ENCODE measurements at regions not wholly inside any gene's neighbourhood (a gene's known extent, or its start where the extent isn't known, plus 50 kb on each side); places are given as distances from the start of the nearest gene placed in this dataset.

- no peak for DNase-seq (ENCODE audit: low read depth)
These were observed 548.3 kb downstream of the MIAT start for GRCh38 chr22:27205492-27206373.

DNA sequence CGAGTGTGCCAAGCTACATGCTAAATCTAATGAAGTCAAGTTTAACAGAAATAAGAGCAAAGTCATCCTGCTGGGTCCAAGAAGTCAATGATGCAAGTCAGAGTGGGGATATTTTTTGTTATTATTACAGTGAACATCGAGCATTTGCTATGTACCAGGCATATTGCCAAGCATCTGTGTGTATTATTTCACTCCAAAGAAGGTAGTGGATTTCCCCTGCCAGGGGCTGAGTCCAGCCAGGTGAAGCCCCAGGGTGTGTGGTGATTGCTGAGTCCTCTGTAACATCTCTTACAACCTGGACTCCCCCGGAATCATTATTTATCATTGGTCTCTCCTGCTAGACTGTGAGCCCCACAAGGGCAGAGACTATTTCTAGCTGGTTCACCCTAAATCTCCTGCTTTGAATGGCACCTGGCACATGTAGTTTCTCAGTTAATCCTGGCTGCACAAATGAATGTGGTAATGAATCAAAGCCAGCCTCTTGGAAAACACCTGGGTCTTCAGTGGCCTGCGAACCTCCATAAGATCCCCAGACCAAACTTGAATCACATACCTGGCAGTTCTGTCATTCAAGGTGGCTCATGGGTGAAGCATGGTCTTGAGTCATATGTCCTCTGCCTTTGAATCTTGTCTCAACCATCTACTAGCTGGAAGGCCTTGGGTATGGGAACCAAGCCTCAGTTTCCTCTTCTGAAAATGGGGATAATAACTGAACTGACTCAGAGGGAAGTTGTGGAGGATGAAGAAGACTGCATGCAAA, 549.2 kb downstream of the MIAT start:
- no peak for DNase-seq (ENCODE audit: low read depth)

DNA sequence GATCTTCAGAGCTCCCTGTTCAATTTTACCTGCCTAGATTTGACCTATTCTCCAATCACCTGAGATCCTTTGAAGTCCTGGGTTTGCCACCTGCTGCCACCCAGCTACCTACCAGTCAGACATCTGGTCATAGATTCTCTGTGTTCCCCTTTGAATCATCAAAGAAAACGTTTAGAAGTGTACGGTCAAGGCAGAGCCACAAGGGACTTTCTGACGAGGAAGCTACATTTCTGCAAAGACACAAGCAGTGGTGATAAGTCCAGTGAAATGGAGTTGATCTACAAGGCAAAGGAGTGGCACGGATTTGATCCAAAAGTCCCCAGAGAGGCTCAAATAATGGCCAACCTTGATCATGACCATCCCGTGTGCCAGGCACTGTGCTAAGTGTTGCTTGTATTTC, 549.9 kb downstream of the MIAT start:
- DNase-seq (ENCODE audit: low read depth) = no peak

DNA sequence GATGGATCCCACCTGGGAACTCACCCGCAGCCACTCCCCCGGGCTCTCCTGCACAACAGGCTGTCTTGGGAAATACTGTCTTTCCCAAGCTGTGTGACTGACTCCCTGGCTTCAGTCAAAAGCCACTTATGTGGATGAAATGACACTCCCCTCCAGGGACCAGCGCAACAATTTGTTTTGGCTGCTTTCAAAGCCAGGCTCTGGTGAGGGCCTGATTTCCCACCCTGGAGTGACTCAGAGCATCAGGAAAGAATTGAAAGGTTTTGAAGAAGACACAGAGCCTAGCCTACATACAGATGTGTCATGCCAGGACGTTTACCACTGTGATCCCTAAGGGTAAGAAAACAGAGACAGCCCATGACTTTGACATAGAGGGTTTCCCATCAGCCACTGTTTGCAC, 550.5 kb downstream of the MIAT start:
- no peak for DNase-seq (ENCODE audit: low read depth)

DNA sequence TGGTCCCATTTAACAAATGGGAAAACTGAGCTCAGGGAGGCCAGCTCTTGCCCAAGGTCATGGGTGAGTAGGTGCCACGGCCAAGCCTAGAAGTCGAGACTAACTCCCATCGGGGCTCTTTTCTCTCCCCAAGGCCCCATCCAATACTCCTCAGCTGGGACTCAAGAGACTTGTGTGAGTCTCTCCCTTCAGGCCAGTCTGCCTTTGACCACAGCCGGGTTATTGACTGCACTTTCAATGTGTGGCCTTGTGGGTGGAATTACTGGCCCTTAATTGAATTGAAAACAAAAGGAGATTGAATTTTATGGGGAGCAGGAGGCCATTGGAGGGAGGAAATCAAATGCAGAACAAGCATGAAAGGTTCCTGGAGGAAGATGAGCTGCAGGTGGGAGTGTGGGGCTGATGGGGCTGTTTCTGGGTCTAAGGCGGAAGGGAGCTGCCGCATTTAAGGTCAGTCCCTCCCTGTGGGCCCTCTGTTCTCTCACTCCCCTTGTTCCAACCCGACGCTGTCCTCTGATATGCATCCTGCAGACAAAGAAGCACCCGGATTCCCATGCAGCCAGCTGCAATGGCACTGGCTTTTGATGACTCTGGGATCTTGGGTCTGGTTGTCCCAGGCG, 552.8 kb downstream of the MIAT start:
- no peak for DNase-seq (ENCODE audit: low read depth)

- no peak for DNase-seq (ENCODE audit: low read depth)
These were observed 554.7 kb downstream of the MIAT start for GRCh38 chr22:27212102-27212501.

DNA sequence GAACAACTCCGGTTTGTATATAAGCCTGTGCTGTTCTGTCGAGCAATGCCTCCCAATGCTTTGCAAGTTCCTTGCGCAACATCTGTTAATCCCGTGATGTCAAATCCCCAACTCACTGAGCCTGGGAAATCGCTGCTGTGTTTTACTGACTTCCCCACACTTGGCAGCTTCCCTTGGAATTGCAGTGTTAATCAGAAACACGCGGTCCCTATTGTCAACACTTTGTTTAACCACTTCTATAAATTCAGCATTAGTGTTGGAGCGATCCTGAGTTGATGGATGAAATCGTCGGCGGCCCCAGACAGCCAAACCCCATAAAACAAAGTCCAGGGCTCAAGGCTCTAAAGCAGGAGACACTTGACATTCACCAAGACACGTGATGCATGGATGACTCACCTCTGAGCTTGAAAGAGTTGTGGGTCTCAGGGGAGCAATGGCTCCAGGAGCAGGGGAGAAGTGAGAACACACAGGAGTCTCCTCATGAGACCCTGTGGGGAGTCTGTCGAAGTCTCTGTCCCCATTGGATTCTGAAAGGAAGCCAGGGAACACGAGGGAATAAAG, 555.3 kb downstream of the MIAT start:
- no peak for DNase-seq (ENCODE audit: low read depth)

DNA sequence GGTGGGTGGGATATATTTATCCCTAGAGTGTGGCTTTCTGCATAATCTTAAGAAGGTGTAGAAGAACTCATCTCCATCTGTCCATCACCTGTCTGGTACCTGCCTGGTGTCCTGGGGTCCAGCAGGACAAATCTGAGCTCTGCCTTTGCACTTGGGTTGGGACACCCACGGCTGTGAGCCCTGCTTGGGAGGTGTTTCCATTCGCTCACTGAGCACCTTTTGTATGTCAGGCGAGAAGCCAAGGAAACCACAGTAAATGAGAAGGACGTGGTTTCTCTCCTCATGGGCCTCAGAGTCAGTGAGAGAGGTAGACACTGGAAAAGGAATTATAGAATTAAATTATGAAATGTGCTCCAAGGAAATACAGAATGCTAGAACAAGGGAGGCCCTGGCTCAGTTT, 555.9 kb downstream of the MIAT start:
- DNase-seq (ENCODE audit: low read depth) = no peak

GRCh38 chr22:27213766-27214581, 556.6 kb downstream of the MIAT start:
- DNase-seq (ENCODE audit: low read depth) = no peak

- no peak for DNase-seq (ENCODE audit: low read depth)
These were observed 557.3 kb downstream of the MIAT start for GRCh38 chr22:27214691-27215090.

- DNase-seq (ENCODE audit: low read depth) = no peak
These were observed 558.5 kb downstream of the MIAT start for GRCh38 chr22:27215871-27216270.

DNA sequence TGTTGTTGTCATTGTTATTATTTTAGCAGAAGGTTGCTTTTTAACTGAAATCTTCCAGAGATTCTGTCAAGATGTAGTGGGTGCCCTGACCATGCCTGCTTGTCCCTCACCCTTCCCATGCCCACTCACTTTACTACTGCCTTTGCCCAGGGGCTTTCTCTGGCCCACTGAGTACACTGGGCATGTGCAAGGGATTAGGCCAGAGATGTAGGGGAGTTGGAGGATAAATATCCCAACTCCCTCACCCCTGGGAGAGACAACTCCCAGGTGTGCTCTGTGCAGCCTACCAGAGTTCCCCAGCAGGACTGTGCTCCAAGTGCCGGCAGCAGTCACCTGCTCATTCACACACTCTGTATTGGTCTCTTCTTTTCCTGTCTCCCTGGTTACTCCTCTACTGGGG, 559.1 kb downstream of the MIAT start:
- DNase-seq (ENCODE audit: low read depth) = no peak

DNA sequence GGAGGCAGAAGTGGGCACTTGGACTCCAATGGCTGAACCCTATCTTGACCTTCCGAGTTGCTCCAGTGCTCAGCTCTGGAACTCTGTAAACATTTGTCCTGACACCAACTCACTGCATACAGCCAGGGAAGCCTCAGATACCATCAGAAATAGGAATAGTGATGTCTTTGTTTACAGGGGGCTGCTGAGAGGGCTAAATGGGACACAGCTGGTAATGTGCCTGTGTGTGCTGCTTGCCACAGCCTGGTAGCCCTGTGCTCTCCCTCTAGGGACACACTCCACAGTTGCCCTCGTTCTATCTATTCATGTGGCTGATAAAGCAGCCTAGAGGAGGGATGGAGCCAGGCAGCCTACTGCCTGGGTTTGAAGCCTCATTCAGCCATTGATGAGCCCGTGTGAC, 559.8 kb downstream of the MIAT start:
- DNase-seq (ENCODE audit: low read depth) = no peak

DNA sequence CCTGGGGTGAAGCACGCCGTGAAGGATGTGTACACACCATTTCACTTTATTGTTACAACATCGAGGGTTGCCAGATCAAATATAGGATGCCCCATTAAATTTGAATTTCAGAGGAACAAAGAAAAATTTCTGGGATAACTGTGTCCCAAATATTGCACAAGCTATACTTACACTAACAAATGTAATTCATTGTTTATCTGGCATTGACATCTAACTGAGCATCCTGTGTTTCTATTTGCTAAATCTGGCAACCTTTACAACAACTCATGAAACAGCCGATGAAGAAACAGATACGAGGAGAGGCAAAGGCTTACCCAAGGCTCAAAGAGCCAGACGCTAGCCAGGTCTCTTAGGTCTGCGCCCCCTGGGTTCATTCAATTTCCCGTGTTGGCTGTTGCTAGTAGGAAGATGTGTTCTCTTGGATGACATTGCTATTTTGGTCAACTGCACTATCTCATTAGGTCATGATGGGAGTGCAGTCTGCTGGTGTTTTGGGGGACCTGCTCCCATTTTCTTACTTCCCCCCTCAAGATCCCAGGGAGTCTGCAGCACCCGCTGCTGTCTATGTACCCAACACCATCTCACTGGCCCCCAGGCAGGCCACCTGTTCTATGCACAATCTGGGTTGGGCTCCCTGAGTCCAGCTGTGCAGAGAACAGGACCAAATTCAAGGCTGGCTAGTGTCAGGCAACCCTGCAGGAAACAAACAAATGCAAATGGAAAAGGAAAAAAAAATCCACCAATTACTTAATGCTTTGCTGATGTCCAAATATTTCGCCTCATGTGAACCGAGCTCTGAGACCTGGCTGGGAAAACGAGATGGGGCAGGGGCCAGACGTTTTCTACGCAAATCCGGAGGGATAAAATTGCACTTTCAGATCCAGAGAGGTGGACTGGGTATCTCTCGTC, 560.9 kb downstream of the MIAT start:
- no peak for DNase-seq (ENCODE audit: low read depth)

DNA sequence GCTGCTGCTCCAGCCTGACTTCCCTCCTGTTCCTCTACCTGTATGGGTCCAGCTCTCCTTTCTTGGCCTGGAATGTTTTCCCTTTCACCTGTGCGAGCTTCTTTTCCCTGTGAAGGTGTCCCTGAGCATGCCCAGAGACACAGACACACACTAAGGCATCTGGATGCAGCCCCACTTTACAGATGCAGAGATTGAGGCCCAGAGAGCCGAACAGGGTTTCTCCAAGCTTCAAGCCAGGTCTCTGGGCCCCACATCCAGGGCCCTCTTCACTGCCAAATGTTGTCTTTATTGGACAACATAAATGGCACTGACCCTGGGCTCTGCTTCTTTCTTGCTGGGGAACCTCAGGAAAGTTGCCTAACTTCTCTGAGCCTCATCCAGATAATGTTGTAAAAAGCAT, 561.6 kb downstream of the MIAT start:
- DNase-seq (ENCODE audit: low read depth) = no peak

- DNase-seq (ENCODE audit: low read depth) = no peak
These were observed 563.0 kb downstream of the MIAT start for GRCh38 chr22:27220339-27220738.

- no peak for DNase-seq (ENCODE audit: low read depth)
These were observed 564.8 kb downstream of the MIAT start for GRCh38 chr22:27222178-27222577.

GRCh38 chr22:27223317-27224177, 566.2 kb downstream of the MIAT start:
- no peak for DNase-seq (ENCODE audit: low read depth)

GRCh38 chr22:27224485-27225374, 567.3 kb downstream of the MIAT start:
- no peak for DNase-seq (ENCODE audit: low read depth)

All from stimulated activated CD8-positive, alpha-beta memory T cell treated with anti-CD3 and anti-CD28 coated beads, Interleukin-4, amount 100 ng/mL, for 24 hours (primary cell).